NCI-H1417 treated with DMSO at 0.1 percent for 48 hours (cell line): ENCODE measurements at regions not wholly inside any gene's neighbourhood (a gene's known extent, or its start where the extent isn't known, plus 50 kb on each side); places are given as distances from the start of the nearest gene placed in this dataset.

ENCODE experiments used
- DNase-seq: peaks from one replicate; lab custom pipeline; 2025; lab: John Stamatoyannopoulos, UW

GRCh38 chr1:164308101-164308500 lies 250.9 kb upstream of the PBX1 start:
- DNase-seq = no peak

- DNase-seq = no peak
These were observed 248.8 kb upstream of the PBX1 start for GRCh38 chr1:164310166-164310565.

DNA sequence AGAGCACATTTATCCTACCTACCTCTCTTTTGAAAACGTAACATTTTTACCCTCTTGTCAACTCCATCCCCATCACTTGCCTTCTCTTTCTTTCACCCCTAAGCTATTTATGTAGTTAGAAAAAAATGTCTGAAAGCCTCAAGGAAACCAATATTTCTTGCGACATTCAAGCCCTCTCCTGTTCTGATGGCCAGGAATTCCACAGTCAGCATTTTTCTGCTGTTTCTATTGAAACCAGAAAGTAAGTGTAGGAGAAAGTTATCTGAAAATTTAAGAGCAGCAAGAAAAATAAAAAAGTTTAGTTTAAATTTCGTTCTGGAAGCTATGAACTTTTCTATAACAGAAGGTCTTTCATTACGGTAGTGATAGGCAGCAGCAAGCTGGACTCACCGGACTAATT lies 247.6 kb upstream of the PBX1 start:
- no peak for DNase-seq

DNA sequence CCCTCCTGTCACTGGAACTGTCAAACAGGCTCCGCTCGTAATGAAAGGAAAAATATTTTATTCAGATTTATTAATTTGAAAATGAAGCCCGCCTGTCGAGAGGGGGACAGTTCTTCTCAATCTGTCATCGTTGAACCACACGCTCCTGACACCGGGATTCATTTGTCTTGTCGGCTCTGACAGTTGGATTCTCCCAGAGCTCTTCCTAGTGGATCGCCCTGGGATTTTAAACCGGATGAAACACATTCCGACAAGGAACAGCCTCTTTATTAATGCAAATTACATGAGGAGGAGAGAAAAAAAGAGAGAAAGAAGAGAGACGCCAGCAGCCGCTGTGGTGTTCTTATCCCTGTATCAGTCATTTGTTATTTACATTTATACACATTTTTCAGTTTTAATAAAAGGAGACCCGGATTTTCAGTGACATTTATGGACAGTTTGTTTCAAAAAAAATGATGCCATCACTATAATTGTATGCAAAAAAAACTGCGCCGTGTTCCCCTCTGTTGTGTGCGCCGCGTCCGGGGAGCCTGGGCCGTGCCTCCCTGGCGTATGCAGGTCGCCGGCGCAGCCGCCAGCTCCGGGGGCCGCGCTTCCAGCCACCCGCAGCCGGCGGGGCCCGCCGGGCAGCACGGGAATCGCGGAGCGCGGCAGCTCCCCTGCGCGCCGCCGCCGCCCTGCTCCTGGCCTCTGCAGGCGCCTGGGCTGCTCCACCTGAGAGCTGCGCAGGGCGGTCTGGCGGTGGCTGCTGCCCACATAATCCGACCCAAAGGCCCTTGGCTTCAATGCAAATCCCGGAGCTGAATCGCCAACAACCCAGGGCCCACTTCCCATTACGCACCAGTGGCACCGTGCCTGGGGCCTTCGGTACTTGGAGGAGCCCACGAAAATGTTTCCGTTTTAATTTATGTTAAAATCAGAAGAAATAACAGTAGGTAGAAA lies 237.9 kb upstream of the PBX1 start:
- no peak for DNase-seq

DNA sequence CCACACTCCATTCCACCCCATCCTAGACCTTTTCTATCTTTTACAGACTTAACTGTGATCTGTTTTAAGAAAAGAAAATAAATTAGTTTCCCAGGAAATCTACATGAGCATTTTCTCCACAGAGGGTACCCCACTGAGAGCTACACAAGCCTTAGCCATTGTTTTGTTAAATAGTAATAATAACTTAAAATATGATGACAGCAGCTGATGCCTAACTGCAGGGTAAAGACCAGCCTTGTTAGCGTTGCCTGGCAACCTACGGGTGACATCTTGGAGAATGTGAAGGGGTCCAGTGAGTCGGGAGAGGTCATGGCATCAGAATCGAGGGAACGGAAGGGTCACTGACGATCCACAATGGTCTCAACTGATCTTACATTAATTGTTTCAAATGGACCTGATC lies 233.2 kb upstream of the PBX1 start:
- no peak for DNase-seq

- no peak for DNase-seq
These were observed 225.6 kb upstream of the PBX1 start for GRCh38 chr1:164333387-164333786.

DNA sequence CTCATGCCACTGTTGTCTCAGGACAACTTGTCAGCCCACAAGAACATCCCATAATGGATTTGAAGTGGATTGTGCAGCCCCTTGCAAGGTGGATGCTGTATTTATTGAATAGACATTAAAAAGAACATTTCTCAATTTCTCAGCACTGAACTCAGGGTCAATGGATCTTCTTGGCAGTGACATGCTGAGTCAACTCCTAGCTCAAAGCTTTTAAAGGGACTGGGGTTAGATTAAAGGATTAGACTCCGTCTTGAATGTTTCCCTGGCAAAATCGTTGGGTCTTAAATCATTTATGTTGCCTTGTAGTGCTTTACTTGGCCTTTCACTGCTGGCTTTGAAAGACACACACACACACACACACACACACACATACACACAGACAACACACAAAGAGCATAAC lies 221.6 kb upstream of the PBX1 start:
- no peak for DNase-seq

DNA sequence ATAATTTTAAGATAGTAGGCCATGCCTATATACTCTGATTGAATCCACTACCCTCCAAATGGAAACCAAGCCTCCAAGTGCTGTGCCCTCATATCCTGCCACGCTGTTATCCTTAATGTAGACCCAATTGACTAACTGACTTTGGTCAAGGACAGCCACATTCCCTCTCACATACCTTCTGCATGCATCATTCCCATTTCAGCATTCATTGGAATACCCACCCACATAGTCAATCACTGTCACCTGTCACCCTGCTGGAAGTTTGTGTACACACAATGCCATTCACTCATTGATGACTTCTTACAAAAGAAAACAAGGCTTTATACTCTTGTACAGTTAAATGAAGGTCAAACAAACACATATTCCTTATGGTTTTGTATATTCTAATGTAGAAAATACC lies 221.1 kb upstream of the PBX1 start:
- no peak for DNase-seq

DNA sequence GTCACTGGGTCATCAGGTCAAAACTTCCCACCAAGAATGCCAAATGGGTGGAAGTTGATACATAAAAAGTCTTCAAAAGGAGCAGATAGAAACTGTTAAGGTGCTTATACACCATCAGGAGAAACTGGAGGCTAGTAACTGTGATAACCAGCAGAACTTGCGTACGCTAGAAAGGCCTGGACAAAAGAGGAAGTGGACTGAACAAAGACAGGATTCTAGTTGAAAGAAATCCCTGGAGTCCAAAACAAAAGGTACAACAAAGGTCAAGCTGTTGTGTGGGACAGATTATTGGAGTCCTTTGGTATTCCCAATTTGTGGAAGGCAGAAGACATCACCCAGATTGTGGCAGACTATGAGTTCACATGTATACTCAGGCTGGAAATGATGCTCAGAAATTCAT lies 215.8 kb upstream of the PBX1 start:
- DNase-seq = no peak

- DNase-seq = no peak
These were observed 211.0 kb upstream of the PBX1 start for GRCh38 chr1:164347980-164348379.

DNA sequence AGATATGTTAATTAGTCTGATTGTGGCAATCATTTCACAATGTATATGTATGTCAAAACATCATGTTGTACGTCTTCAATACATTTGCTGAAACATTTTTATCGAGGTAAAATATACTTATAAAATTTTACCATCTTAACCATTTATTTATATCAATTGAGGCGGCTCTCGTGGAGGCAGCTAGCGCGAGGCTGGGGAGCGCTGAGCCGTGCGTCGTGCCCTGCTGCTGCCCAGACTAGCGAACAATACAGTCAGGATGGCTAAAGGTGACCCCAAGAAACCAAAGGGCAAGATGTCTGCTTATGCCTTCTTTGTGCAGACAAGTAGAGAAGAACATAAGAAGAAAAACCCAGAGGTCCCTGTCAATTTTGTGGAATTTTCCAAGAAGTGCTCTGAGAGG lies 202.5 kb upstream of the PBX1 start:
- no peak for DNase-seq

GRCh38 chr1:164360265-164360664 lies 198.7 kb upstream of the PBX1 start:
- DNase-seq = no peak

GRCh38 chr1:164361927-164362326 lies 197.1 kb upstream of the PBX1 start:
- no peak for DNase-seq

GRCh38 chr1:164363980-164364379 lies 195.0 kb upstream of the PBX1 start:
- DNase-seq = no peak

DNA sequence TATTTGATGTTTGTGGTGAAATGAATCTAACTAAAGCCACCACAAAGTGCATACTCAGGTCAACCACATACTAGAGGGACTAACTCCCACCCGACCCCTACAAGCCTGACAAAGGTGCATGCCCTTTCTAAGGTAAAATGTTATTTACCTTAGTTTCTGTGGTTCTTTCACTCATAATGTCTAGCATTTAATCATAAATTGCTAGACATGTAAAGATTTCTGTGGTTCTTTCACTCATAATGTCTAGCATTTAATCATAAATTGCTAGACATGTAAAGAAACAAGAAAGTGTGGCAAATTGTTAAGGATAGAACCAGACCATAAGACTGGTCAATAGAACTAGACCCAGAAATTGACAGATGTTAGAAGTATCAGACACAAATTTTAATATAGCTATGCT lies 193.0 kb upstream of the PBX1 start:
- no peak for DNase-seq

GRCh38 chr1:164369698-164370365 lies 189.2 kb upstream of the PBX1 start:
- DNase-seq = no peak

DNA sequence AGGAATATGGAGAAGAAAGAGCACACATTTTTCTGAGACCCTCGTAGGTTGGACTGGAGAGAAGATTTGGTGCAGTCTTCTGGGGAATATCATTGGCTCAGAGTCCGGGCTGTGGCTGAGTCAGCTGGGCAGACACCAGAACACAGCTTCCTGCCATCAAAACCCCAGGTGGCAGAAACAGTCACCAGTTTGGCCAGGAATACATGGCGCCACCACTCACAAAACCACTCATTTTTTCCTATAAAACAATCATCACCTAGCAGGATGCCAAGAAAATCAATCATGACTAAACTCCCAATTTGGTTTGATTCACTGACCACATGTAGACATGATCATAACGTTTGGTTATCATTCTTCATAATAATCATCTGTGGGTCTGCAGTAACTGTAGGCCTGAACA lies 178.1 kb upstream of the PBX1 start:
- no peak for DNase-seq

DNA sequence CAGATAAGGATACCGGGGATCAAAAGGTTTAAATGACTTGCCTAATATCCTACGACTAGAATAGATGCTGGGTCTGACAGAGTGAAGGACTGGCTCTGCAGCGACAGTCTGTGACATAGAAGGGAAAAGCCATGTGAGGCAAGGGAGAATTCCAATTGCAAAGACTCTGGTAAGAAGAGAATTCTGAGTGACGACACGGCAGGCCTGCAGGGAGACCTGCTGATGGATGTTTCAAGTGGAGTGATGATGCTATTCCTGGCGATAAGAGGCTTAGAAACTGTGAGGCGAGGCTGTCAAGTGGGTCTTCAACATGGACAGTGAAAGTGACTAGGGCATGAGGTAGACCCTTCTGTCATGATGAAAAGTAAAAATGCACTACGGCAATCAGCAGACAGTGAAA lies 176.6 kb upstream of the PBX1 start:
- no peak for DNase-seq

DNA sequence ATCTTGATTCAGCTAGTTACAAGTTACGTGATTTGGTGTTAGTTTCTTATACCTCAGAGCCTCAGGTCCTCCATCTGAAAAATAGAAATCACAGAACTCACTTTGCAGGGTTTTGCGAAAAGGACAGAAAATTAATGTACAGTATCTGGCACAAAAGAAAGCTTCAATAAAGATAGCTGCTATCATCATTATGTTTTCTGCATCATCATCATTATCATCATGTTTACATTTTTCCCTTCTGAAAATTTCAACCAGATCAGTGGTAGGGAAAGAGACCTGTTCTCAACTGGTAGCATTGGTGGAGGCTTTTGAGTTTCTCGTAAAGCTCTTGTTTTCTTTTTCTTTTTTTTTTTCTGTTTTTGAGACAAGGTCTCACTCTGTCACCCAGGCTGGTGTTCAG lies 174.7 kb upstream of the PBX1 start:
- DNase-seq = no peak

- DNase-seq = no peak
These were observed 141.8 kb upstream of the PBX1 start for GRCh38 chr1:164417016-164417704.

- no peak for DNase-seq
These were observed 135.8 kb upstream of the PBX1 start for GRCh38 chr1:164423136-164423535.

GRCh38 chr1:164433141-164433817 lies 125.7 kb upstream of the PBX1 start:
- DNase-seq = no peak
